Aorta (tissue), 5 donors: ENCODE measurements at regions not wholly inside any gene's neighbourhood (a gene's known extent, or its start where the extent isn't known, plus 50 kb on each side); places are given as distances from the start of the nearest gene placed in this dataset.

Source experiments
- ATAC-seq: fragments of 200-7000 bp; cut with Tn5 transposase; one replicate; pipeline ENCODE4 v1.9.1; 2022; ENCODE audit warnings: moderate library complexity; ENCODE audit not compliant: low FRiP score
- DNase-seq, 2 donors: peaks; one replicate each; pipeline ENCODE4 v3.0.0-alpha.2; 2020
- H3K27ac ChIP-seq, 2 donors: one replicate each; pipeline ENCODE4 v1.5.1; 2013; ENCODE audit warnings: low read length in 2 of 2, mild to moderate bottlenecking in 2 of 2, moderate library complexity in 2 of 2, control low read depth in 1 of 2, inconsistent platforms in 1 of 2, low read depth in 1 of 2
- H3K27me3 ChIP-seq, 2 donors: one replicate each; pipeline ENCODE4 v1.6.1; 2013; ENCODE audit warnings: control low read depth in 1 of 2, low read length in 1 of 2, mild to moderate bottlenecking in 1 of 2, moderate library complexity in 1 of 2; ENCODE audit not compliant: insufficient read depth in 2 of 2, control insufficient read depth in 1 of 2
- H3K36me3 ChIP-seq, 2 donors: one replicate each; pipeline ENCODE4 v1.6.1; 2013; ENCODE audit warnings: control low read depth in 1 of 2, low read length in 1 of 2, mild to moderate bottlenecking in 1 of 2; ENCODE audit not compliant: insufficient read depth in 2 of 2, control insufficient read depth in 1 of 2
- H3K4me1 ChIP-seq, 2 donors: one replicate each; pipeline ENCODE4 v1.6.1; 2013; ENCODE audit warnings: low read length in 2 of 2, control low read depth in 1 of 2, mild to moderate bottlenecking in 1 of 2, moderate library complexity in 1 of 2; ENCODE audit not compliant: insufficient read depth in 2 of 2, control insufficient read depth in 1 of 2
- H3K4me3 ChIP-seq, 2 donors: one replicate each; pipeline ENCODE4 v1.5.1; 2013; ENCODE audit warnings: low read length in 2 of 2, control low read depth in 1 of 2, mild to moderate bottlenecking in 1 of 2
- H3K9me3 ChIP-seq: one replicate; pipeline ENCODE4 v1.6.1; 2013; ENCODE audit warnings: mild to moderate bottlenecking, low read length; ENCODE audit not compliant: control insufficient read depth
- WGBS, 2 donors: extraction: QIAGEN DNeasy Blood & Tissue Kit; methylation state at CpG; one replicate each; pipeline ENCODE4 v1.1.7; 2013; 5-methylcytosine and 5-hydroxymethylcytosine counted together
- intact Hi-C, 2 donors: fragments of 100-400 bp; cut with DNase I; formaldehyde crosslinking; loops; one replicate each; pipeline versions ENCODE4 v1.14.2 to v1.15.0; 2022
- donor health status: healthy with polysubstance abuse.
- donor health status: Bipolar disorder and iron deficiency.
- donor health status: DM: no; HTN: no; CAD: no.
- donor health status: DM: no; HTN: no; CAD: no.
- donor health status: DM: yes; HTN: yes; CAD: no.

- WGBS, 2 donors = 70 to 76% methylated on average over 5 of the region's 5 CpGs
- intact Hi-C loops = no loop called here
- no peaks in the 10 kb centered on the region for H3K27me3 ChIP-seq
- no peak overlapping the region for H3K4me3 ChIP-seq
- H3K4me1 ChIP-seq = no peaks in the 10 kb centered on the region
- H3K9me3 ChIP-seq = no peaks in the 10 kb centered on the region
- no peak for DNase-seq
- no peaks in the 10 kb centered on the region for H3K36me3 ChIP-seq
- no peak for ATAC-seq
- H3K27ac ChIP-seq = no peak overlapping the region
Measured at GRCh38 chr6:90414352-90414751, 117.7 kb upstream of the BACH2 start.

- intact Hi-C loops = no loop called here
- ATAC-seq = peak; percentile 49
- no peaks in the 10 kb centered on the region for H3K27me3 ChIP-seq
- no peak overlapping the region for H3K27ac ChIP-seq
- DNase-seq = peak in 1 of 2 donors; percentile 46
- no peaks in the 10 kb centered on the region for H3K9me3 ChIP-seq
- H3K4me1 ChIP-seq = no peaks in the 10 kb centered on the region
- WGBS, 2 donors = 2 to 3% methylated on average over 8 of the region's 8 CpGs
- peak overlapping the region in 1 of 2 donors; percentile 1 for H3K4me3 ChIP-seq
- no peaks in the 10 kb centered on the region for H3K36me3 ChIP-seq
Measured at GRCh38 chr6:90413867-90414266, 117.2 kb upstream of the BACH2 start.

- Histone ChIP-seq H3K9me3 (no peaks in the 10 kb centered on the region), H3K27ac (no peak overlapping the region), H3K36me3 (no peaks in the 10 kb centered on the region), H3K4me3 (peak overlapping the region in 1 of 2 donors; percentile 1), H3K27me3 (no peaks in the 10 kb centered on the region), H3K4me1 (no peaks in the 10 kb centered on the region)
- intact Hi-C loops = no loop called here
- ATAC-seq = peak; percentile 15
- WGBS, 2 donors = 33 to 44% methylated on average over 14 of the region's 14 CpGs
- no peak for DNase-seq
Measured at GRCh38 chr6:90413396-90413795, 116.8 kb upstream of the BACH2 start.

GRCh38 chr6:90412538-90413369, 116.1 kb upstream of the BACH2 start:
- intact Hi-C loops = no loop called here
- Histone ChIP-seq H3K27ac (no peak overlapping the region), H3K27me3 (no peaks in the 10 kb centered on the region), H3K4me1 (no peaks in the 10 kb centered on the region), H3K36me3 (no peaks in the 10 kb centered on the region), H3K4me3 (no peak overlapping the region), H3K9me3 (no peaks in the 10 kb centered on the region)
- WGBS, 2 donors = 62 to 64% methylated on average over 3 of the region's 3 CpGs
- ATAC-seq (peak; percentile 8), DNase-seq (no peak)

GRCh38 chr6:90411292-90411781, 114.7 kb upstream of the BACH2 start:
- Histone ChIP-seq H3K4me3 (no peak overlapping the region), H3K4me1 (no peaks in the 10 kb centered on the region), H3K27ac (no peak overlapping the region), H3K27me3 (no peaks in the 10 kb centered on the region), H3K36me3 (no peaks in the 10 kb centered on the region), H3K9me3 (no peaks in the 10 kb centered on the region)
- DNase-seq = no peak
- 92% methylated on average over 7 of the region's 7 CpGs for WGBS, 2 donors
- intact Hi-C loops = no loop called here
- no peak for ATAC-seq

- intact Hi-C loops = no loop called here
- Histone ChIP-seq H3K9me3 (no peaks in the 10 kb centered on the region), H3K4me3 (no peak overlapping the region), H3K27ac (no peak overlapping the region), H3K36me3 (no peaks in the 10 kb centered on the region), H3K4me1 (no peaks in the 10 kb centered on the region), H3K27me3 (no peaks in the 10 kb centered on the region)
- ATAC-seq (no peak), DNase-seq (no peak)
- WGBS, 2 donors = 50 to 72% methylated on average over 1 of the region's 1 CpG
Measured at GRCh38 chr6:90409700-90410099, 113.1 kb upstream of the BACH2 start.

- DNase-seq (no peak), ATAC-seq (no peak)
- Histone ChIP-seq H3K36me3 (no peaks in the 10 kb centered on the region), H3K27me3 (peaks cover 0 to under 1% of the 10 kb centered on the region in 2 donors), H3K27ac (no peak overlapping the region), H3K9me3 (no peaks in the 10 kb centered on the region), H3K4me3 (no peak overlapping the region), H3K4me1 (no peaks in the 10 kb centered on the region)
- intact Hi-C loops = no loop called here
- 80 to 82% methylated on average over 3 of the region's 3 CpGs for WGBS, 2 donors
Measured at GRCh38 chr6:90406957-90407356, 110.3 kb upstream of the BACH2 start.

GRCh38 chr6:90406142-90406794, 109.6 kb upstream of the BACH2 start:
- Histone ChIP-seq H3K27me3 (peaks cover 0 to 2% of the 10 kb centered on the region in 2 donors), H3K36me3 (no peaks in the 10 kb centered on the region), H3K4me3 (no peak overlapping the region), H3K9me3 (no peaks in the 10 kb centered on the region), H3K27ac (no peak overlapping the region), H3K4me1 (no peaks in the 10 kb centered on the region)
- intact Hi-C loops = no loop called here
- DNase-seq (no peak), ATAC-seq (no peak)
- 81 to 85% methylated on average over 6 of the region's 6 CpGs for WGBS, 2 donors
